C4-2B (cell line): ENCODE measurements at regions not wholly inside any gene's neighbourhood (a gene's known extent, or its start where the extent isn't known, plus 50 kb on each side); places are given as distances from the start of the nearest gene placed in this dataset.

ENCODE experiments used
- CTCF ChIP-seq: fragments of 450-650 bp; conservative IDR thresholded peaks from 2 replicates; pipeline ENCODE4 v1.5.1; 2017; ENCODE audit warnings: mild to moderate bottlenecking
- ZFX ChIP-seq: fragments of 450-650 bp; IDR thresholded peaks from 2 replicates; pipeline ENCODE4 v1.6.1; 2017

GRCh38 chr5:38048400-38048799 is 208.6 kb upstream of the GDNF start:
- TF ChIP-seq CTCF (no peak), ZFX (no peak)
